ENCODE measurements at regions not wholly inside any gene's neighbourhood (a gene's known extent, or its start where the extent isn't known, plus 50 kb on each side); places are given as distances from the start of the nearest gene placed in this dataset.
A peak's percentile ranks its signal among the peaks of the same experiment; 100 is the strongest.

DNA sequence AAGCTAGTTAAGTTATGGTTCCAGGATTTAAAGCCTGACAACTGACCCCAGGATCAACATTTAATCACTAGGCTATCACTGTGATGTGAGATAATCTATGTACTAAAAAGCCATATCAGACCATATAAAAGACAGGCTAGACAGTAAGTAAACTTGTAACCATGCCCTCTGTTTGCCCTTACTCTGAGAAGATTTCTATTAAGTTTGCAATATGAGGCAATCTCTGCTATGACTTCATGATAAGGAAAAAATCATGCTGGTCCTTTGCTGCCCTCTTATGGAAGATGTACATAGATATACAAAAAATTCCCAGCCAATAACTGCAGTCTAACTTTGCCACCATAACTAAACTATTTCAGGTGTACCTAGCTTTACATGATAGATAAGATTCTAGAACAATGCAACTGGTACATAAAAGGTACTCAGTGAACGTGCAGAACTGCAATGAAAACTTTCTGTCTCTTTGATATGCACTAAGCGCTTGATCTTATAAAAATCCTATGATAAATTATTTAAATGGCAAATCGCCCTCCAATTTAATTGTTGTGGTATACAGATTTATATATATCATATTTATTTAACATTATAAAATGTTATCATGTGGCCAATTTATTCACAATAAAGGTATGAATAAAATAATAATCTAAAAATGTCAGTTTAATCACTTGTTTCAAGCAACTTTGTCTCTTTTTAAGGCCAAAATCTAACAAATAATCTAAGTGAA is 70.5 kb downstream of the FAM217A start:
- no peaks in the 10 kb centered on the region for H3K9me3 ChIP-seq
- 76 to 85% methylated on average over 3 of the region's 3 CpGs for WGBS, 2 donors
- peaks cover 12 to 17% of the 10 kb centered on the region in 2 donors for H3K4me1 ChIP-seq
- no peak overlapping the region for H3K27ac ChIP-seq
- TF ChIP-seq, protein P1, sequence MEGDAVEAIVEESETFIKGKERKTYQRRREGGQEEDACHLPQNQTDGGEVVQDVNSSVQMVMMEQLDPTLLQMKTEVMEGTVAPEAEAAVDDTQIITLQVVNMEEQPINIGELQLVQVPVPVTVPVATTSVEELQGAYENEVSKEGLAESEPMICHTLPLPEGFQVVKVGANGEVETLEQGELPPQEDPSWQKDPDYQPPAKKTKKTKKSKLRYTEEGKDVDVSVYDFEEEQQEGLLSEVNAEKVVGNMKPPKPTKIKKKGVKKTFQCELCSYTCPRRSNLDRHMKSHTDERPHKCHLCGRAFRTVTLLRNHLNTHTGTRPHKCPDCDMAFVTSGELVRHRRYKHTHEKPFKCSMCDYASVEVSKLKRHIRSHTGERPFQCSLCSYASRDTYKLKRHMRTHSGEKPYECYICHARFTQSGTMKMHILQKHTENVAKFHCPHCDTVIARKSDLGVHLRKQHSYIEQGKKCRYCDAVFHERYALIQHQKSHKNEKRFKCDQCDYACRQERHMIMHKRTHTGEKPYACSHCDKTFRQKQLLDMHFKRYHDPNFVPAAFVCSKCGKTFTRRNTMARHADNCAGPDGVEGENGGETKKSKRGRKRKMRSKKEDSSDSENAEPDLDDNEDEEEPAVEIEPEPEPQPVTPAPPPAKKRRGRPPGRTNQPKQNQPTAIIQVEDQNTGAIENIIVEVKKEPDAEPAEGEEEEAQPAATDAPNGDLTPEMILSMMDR (IDR thresholded peaks at IDR 0.05): peak in 4 of 6 experiments; percentile 32 to 74 (median 50)
- TF ChIP-seq POLR2A (IDR thresholded peaks at IDR 0.05): no peak
- H3K4me3 ChIP-seq (replicated peaks in 1 of 3): no peak overlapping the region
- H3K36me3 ChIP-seq: no peaks in the 10 kb centered on the region
- DNase-seq: no peak
- intact Hi-C loops (cut with DNase I): no loop called here
- no peaks in the 10 kb centered on the region for H3K27me3 ChIP-seq

DNA sequence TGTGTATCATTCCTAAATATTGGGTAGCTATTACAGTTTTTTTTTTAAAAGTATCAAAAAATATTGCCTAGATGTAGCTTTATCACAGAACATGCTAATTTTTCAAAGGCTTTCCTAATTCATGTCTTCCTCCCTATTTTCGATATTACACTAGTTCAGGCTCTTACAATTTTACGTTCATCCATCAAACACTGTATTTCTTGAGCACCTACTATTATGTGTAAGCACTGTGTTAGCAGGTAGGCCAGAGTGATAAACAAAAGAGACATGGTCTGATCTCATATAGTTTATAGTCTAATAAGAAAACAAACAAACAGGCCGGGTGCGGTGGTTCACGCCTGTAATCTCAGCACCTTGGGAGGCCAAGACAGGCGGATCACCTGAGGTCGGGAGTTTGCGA is 69.5 kb downstream of the FAM217A start:
- Histone ChIP-seq H3K4me1 (peaks cover 12 to 17% of the 10 kb centered on the region in 2 donors), H3K36me3 (no peaks in the 10 kb centered on the region), H3K27ac (no peak overlapping the region), H3K4me3 (replicated peaks in 1 of 3) (no peak overlapping the region), H3K9me3 (no peaks in the 10 kb centered on the region), H3K27me3 (no peaks in the 10 kb centered on the region)
- intact Hi-C loops (cut with DNase I): no loop called here
- TF ChIP-seq, protein P1 (IDR thresholded peaks at IDR 0.05): no peak
- no peak for TF ChIP-seq POLR2A (IDR thresholded peaks at IDR 0.05)
- no peak for DNase-seq
- WGBS, 2 donors: 95% methylated on average over 8 of the region's 8 CpGs

DNA sequence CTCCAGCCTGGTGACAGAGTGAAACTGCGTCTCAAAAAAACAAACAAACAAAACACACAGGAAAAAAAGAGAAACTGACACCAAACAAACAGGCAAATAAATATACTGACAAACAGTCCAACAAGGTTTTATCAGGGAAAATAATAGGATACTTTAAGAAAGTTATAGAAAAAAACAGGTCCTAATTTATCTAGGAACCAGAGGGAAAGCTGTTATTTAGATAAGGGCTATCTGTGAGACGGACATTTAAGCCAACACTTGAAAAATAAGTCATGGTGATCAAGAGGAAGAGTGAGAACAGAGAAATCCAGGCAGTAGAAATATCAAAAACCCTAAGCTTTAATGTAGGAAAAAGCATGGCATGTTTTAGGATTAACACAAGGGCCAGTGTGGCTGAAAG is 68.9 kb downstream of the FAM217A start:
- Histone ChIP-seq H3K27me3 (no peaks in the 10 kb centered on the region), H3K27ac (no peak overlapping the region), H3K36me3 (no peaks in the 10 kb centered on the region), H3K4me3 (replicated peaks in 1 of 3) (no peak overlapping the region), H3K4me1 (peaks cover 12 to 17% of the 10 kb centered on the region in 2 donors), H3K9me3 (no peaks in the 10 kb centered on the region)
- TF ChIP-seq, protein P1 (IDR thresholded peaks at IDR 0.05): no peak
- intact Hi-C loops (cut with DNase I): no loop called here
- WGBS, 2 donors: 67 to 69% methylated on average over 2 of the region's 2 CpGs
- no peak for DNase-seq

DNA sequence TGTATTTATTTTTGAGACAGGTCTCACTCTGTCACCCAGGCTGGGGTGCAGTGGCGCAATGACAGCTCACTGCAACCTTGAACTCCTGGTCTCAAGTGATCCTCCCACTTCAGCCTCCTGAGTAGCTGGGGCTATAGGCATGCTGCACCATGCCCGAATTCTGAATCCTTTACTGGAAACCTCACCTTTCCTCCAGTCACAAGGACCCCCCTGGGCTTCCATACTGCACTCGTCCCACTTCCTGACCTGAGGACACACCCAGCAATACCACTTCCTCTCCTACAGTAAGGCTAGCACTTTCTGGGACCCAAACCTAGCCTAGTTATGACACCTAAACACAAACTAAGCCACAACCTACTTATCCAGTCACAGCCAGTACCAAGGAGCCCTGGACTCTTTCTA is 68.2 kb downstream of the FAM217A start:
- 74 to 84% methylated on average over 3 of the region's 3 CpGs for WGBS, 2 donors
- H3K4me1 ChIP-seq: peaks cover 12 to 17% of the 10 kb centered on the region in 2 donors
- no peak for TF ChIP-seq POLR2A (IDR thresholded peaks at IDR 0.05)
- TF ChIP-seq, protein P1 (IDR thresholded peaks at IDR 0.05): no peak
- H3K36me3 ChIP-seq: no peaks in the 10 kb centered on the region
- no peaks in the 10 kb centered on the region for H3K9me3 ChIP-seq
- H3K4me3 ChIP-seq (replicated peaks in 1 of 3): no peak overlapping the region
- intact Hi-C loops (cut with DNase I): no loop called here
- no peak for DNase-seq
- H3K27ac ChIP-seq: no peak overlapping the region
- H3K27me3 ChIP-seq: no peaks in the 10 kb centered on the region

DNA sequence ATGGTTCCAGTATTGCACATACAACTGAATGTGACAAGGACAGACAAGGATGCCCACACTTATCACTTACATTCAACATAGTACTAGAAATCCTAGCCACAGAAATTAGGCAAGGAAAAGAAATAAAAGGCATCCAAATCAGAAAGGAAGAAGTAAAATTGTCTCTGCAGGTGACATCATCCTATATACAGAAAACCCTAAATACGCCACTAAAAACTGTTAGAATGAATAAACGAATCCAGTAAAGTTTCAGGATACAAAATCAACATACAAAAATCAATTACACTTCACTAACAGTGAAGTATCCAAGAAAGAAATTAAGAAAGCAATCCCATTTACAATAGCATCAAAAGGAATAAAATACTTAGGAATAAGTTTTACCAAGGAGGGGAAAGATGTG is 66.1 kb downstream of the FAM217A start:
- no peak overlapping the region for H3K27ac ChIP-seq
- no peaks in the 10 kb centered on the region for H3K36me3 ChIP-seq
- H3K4me3 ChIP-seq (replicated peaks in 1 of 3): no peak overlapping the region
- intact Hi-C loops (cut with DNase I): no loop called here
- no peak for DNase-seq
- no peaks in the 10 kb centered on the region for H3K27me3 ChIP-seq
- TF ChIP-seq, protein P1 (IDR thresholded peaks at IDR 0.05): no peak
- no peak for TF ChIP-seq POLR2A (IDR thresholded peaks at IDR 0.05)
- WGBS, 2 donors: 76 to 95% methylated on average over 2 of the region's 2 CpGs
- peaks cover 22 to 33% of the 10 kb centered on the region in 2 donors for H3K4me1 ChIP-seq
- H3K9me3 ChIP-seq: no peaks in the 10 kb centered on the region
